ENCODE measurements at regions not wholly inside any gene's neighbourhood (a gene's known extent, or its start where the extent isn't known, plus 50 kb on each side); places are given as distances from the start of the nearest gene placed in this dataset.

GRCh38 chr13:44726214-44726613 lies 150.1 kb upstream of the TSC22D1 start:
- no peak for TF ChIP-seq RCOR1 (IDR thresholded peaks at IDR 0.05; ENCODE audit: low read depth, low read length)
- no peak for TF ChIP-seq CHD2 (IDR thresholded peaks at IDR 0.05; ENCODE audit: low read length, partially characterized antibody)
- no peak for TF ChIP-seq HMGXB4 (CRISPR knock-in tag; IDR thresholded peaks at IDR 0.05; ENCODE audit: borderline replicate concordance)
- TF ChIP-seq CTCF (IDR thresholded peaks at IDR 0.05), result no peak
- TF ChIP-seq ELK1 (IDR thresholded peaks at IDR 0.05; ENCODE audit: low read depth, low read length), result no peak
- no peak for TF ChIP-seq TFCP2L1 (CRISPR knock-in tag; IDR thresholded peaks at IDR 0.05)
- TF ChIP-seq RFX5 (IDR thresholded peaks at IDR 0.05), result no peak
- TF ChIP-seq EP300 (IDR thresholded peaks at IDR 0.05), result no peak
- TF ChIP-seq CHD4 (IDR thresholded peaks at IDR 0.05; ENCODE audit: borderline replicate concordance), result no peak
- TF ChIP-seq JUNB (IDR thresholded peaks at IDR 0.05), result no peak
- no peak for TF ChIP-seq ESRRA (IDR thresholded peaks at IDR 0.05; ENCODE audit: borderline replicate concordance, low read length)
- no peak for TF ChIP-seq JUN (IDR thresholded peaks at IDR 0.05)
